ENCODE measurements at regions not wholly inside any gene's neighbourhood (a gene's known extent, or its start where the extent isn't known, plus 50 kb on each side); places are given as distances from the start of the nearest gene placed in this dataset.
"Not testable (repeated sequence)": the region's sequence is repeated elsewhere in the genome, so short reads cannot be mapped to it uniquely, and the experiment has no call there.

- Histone ChIP-seq H3K9me3 (no peaks in the 10 kb centered on the region), H3K36me3 (no peaks in the 10 kb centered on the region), H3K4me3 (no peak overlapping the region), H3K27me3 (peaks cover 0 to 9% of the 10 kb centered on the region in 2 donors), H3K27ac (no peak overlapping the region), H3K4me1 (peaks cover 0 to under 1% (median 0%) of the 10 kb centered on the region in 4 donors)
- DNase-seq (ENCODE audit: low spot score in 2 of 2): no peak
- no peak for TF ChIP-seq EP300 (IDR thresholded peaks at IDR 0.05)
- no peak for TF ChIP-seq POLR2A (IDR thresholded peaks at IDR 0.05)
- TF ChIP-seq CTCF (IDR thresholded peaks at IDR 0.05): no peak
- 16 to 24% methylated on average over 3 of the region's 3 CpGs for WGBS, 2 donors
Measured at GRCh38 chr10:26627324-26627723, 70.2 kb upstream of the PDSS1 start.

GRCh38 chr10:26628395-26628794 lies 69.1 kb upstream of the PDSS1 start:
- Histone ChIP-seq H3K4me1 (no peaks in the 10 kb centered on the region), H3K27me3 (no peaks in the 10 kb centered on the region), H3K27ac (no peak overlapping the region), H3K4me3 (no peak overlapping the region), H3K36me3 (no peaks in the 10 kb centered on the region), H3K9me3 (no peaks in the 10 kb centered on the region)
- WGBS, 2 donors: 55 to 59% methylated on average over 2 of the region's 2 CpGs
- DNase-seq (ENCODE audit: low spot score in 2 of 2): no peak
- no peak for TF ChIP-seq EP300 (IDR thresholded peaks at IDR 0.05)
- no peak for TF ChIP-seq POLR2A (IDR thresholded peaks at IDR 0.05)
- no peak for TF ChIP-seq CTCF (IDR thresholded peaks at IDR 0.05)

- H3K4me3 ChIP-seq; H3K4me1 ChIP-seq; DNase-seq (ENCODE audit: low spot score in 2 of 2); H3K27ac ChIP-seq; H3K9me3 ChIP-seq; H3K27me3 ChIP-seq; H3K36me3 ChIP-seq: not testable (repeated sequence)
- WGBS, 2 donors: 92 to 93% methylated on average over 3 of the region's 3 CpGs
Measured at GRCh38 chr10:26632171-26632570, 65.3 kb upstream of the PDSS1 start.

GRCh38 chr10:26634111-26634510 lies 63.4 kb upstream of the PDSS1 start:
- H3K4me3 ChIP-seq; DNase-seq (ENCODE audit: low spot score in 2 of 2); H3K27me3 ChIP-seq; H3K27ac ChIP-seq; H3K4me1 ChIP-seq; H3K9me3 ChIP-seq; H3K36me3 ChIP-seq: not testable (repeated sequence)

- no peak for TF ChIP-seq CTCF (IDR thresholded peaks at IDR 0.05)
- no peak for TF ChIP-seq EP300 (IDR thresholded peaks at IDR 0.05)
- no peak for TF ChIP-seq POLR2A (IDR thresholded peaks at IDR 0.05)
- H3K9me3 ChIP-seq: peaks cover 0 to 15% (median 0%) of the 10 kb centered on the region in 4 donors
- no peak for DNase-seq (ENCODE audit: low spot score in 2 of 2)
- 80 to 81% methylated on average over 14 to 19 of the region's 19 CpGs for WGBS, 2 donors
- H3K4me3 ChIP-seq: no peak overlapping the region
- no peaks in the 10 kb centered on the region for H3K4me1 ChIP-seq
- no peaks in the 10 kb centered on the region for H3K27me3 ChIP-seq
- no peak overlapping the region for H3K27ac ChIP-seq
- no peaks in the 10 kb centered on the region for H3K36me3 ChIP-seq
Measured at GRCh38 chr10:26637521-26638275, 59.8 kb upstream of the PDSS1 start.

GRCh38 chr10:26640391-26640790 lies 57.1 kb upstream of the PDSS1 start:
- Histone ChIP-seq H3K4me3 (no peak overlapping the region), H3K36me3 (no peaks in the 10 kb centered on the region), H3K4me1 (no peaks in the 10 kb centered on the region), H3K27me3 (no peaks in the 10 kb centered on the region), H3K27ac (no peak overlapping the region), H3K9me3 (peaks cover 0 to 15% (median 0%) of the 10 kb centered on the region in 4 donors)
- WGBS, 2 donors: 88 to 96% methylated on average over 8 to 10 of the region's 10 CpGs
- TF ChIP-seq CTCF (IDR thresholded peaks at IDR 0.05) (no peak), EP300 (IDR thresholded peaks at IDR 0.05) (no peak), POLR2A (IDR thresholded peaks at IDR 0.05) (no peak)
- no peak for DNase-seq (ENCODE audit: low spot score in 2 of 2)
